H9 (cell line): ENCODE measurements at regions not wholly inside any gene's neighbourhood (a gene's known extent, or its start where the extent isn't known, plus 50 kb on each side); places are given as distances from the start of the nearest gene placed in this dataset.

ENCODE experiments used
- DNase-seq: peaks from one replicate; pipeline ENCODE4 v3.0.0-alpha.2; 2017
- H2AFZ ChIP-seq: one replicate; pipeline ENCODE4 v1.6.1; 2013; ENCODE audit warnings: mild to moderate bottlenecking, low read length, control low read depth, moderate library complexity
- H2AK5ac ChIP-seq: 2 replicates; pipeline ENCODE4 v1.6.1; 2013; ENCODE audit warnings: low read length, control low read depth, mixed read lengths; ENCODE audit not compliant: insufficient read length
- H2BK120ac ChIP-seq: one replicate; pipeline ENCODE4 v1.6.1; 2013; ENCODE audit warnings: low read depth, mild to moderate bottlenecking, low read length, control low read depth, inconsistent platforms; ENCODE audit not compliant: poor library complexity, severe bottlenecking
- H2BK12ac ChIP-seq: 2 replicates; pipeline ENCODE4 v1.6.1; 2013; ENCODE audit warnings: low read length, control low read depth, mixed read lengths, low read depth; ENCODE audit not compliant: insufficient read length
- H2BK15ac ChIP-seq: 2 replicates; pipeline ENCODE4 v1.6.1; 2013; ENCODE audit warnings: low read depth, low read length, control low read depth
- H2BK20ac ChIP-seq: one replicate; pipeline ENCODE4 v1.6.1; 2013; ENCODE audit warnings: low read depth, mild to moderate bottlenecking, low read length, control low read depth, inconsistent platforms; ENCODE audit not compliant: poor library complexity, severe bottlenecking
- H2BK5ac ChIP-seq: 2 replicates; pipeline ENCODE4 v1.6.1; 2013; ENCODE audit warnings: low read length, control low read depth, mixed read lengths; ENCODE audit not compliant: insufficient read length
- H3K14ac ChIP-seq: 2 replicates; pipeline ENCODE4 v1.6.1; 2013; ENCODE audit warnings: low read length, control low read depth; ENCODE audit not compliant: insufficient read depth
- H3K18ac ChIP-seq: 2 replicates; pipeline ENCODE4 v1.6.1; 2013; ENCODE audit warnings: low read depth, mild to moderate bottlenecking, mixed read lengths, low read length, control low read depth; ENCODE audit not compliant: insufficient read length
- H3K23ac ChIP-seq: 2 replicates; pipeline ENCODE4 v1.6.1; 2013; ENCODE audit warnings: low read length, control low read depth, mixed read lengths, low read depth; ENCODE audit not compliant: insufficient read length
- H3K23me2 ChIP-seq: 2 replicates; pipeline ENCODE4 v1.6.1; 2013; ENCODE audit warnings: low read depth, mild to moderate bottlenecking, mixed read lengths, low read length, control low read depth; ENCODE audit not compliant: insufficient read length, poor library complexity, severe bottlenecking
- H3K27ac ChIP-seq: 2 replicates; pipeline ENCODE4 v1.5.1; 2013; ENCODE audit warnings: low read length, control low read depth, mixed read lengths, low read depth; ENCODE audit not compliant: insufficient read length
- H3K27me3 ChIP-seq: 2 replicates; pipeline ENCODE4 v1.6.1; 2013; ENCODE audit warnings: low read length, control low read depth, inconsistent platforms; ENCODE audit not compliant: insufficient read depth
- H3K4ac ChIP-seq: 2 replicates; pipeline ENCODE4 v1.6.1; 2013; ENCODE audit warnings: low read depth, mild to moderate bottlenecking, control low read depth, inconsistent platforms, low read length, moderate library complexity
- H3K4me1 ChIP-seq: 2 replicates; pipeline ENCODE4 v1.6.1; 2013; ENCODE audit warnings: low read length, control low read depth, inconsistent platforms; ENCODE audit not compliant: insufficient read depth
- H3K4me2 ChIP-seq: 2 replicates; pipeline ENCODE4 v1.6.1; 2013; ENCODE audit warnings: low read length, control low read depth, mixed read lengths; ENCODE audit not compliant: insufficient read length, insufficient read depth
- H3K56ac ChIP-seq: 2 replicates; pipeline ENCODE4 v1.6.1; 2013; ENCODE audit warnings: low read depth, mild to moderate bottlenecking, mixed read lengths, low read length, control low read depth; ENCODE audit not compliant: insufficient read length
- H3K79me1 ChIP-seq: 2 replicates; pipeline ENCODE4 v1.6.1; 2013; ENCODE audit warnings: low read depth, mild to moderate bottlenecking, moderate library complexity, low read length, control low read depth, inconsistent platforms; ENCODE audit not compliant: insufficient read depth, poor library complexity, severe bottlenecking
- H3K79me2 ChIP-seq: 2 replicates; pipeline ENCODE4 v1.6.1; 2013; ENCODE audit warnings: low read length, control low read depth, inconsistent platforms; ENCODE audit not compliant: insufficient read depth
- H3K9ac ChIP-seq: 2 replicates; pipeline ENCODE4 v1.6.1; 2013; ENCODE audit warnings: low read length, control low read depth, mixed read lengths; ENCODE audit not compliant: insufficient read length; ENCODE audit errors: extremely low read depth
- H3K9me3 ChIP-seq: one replicate; pipeline ENCODE4 v1.6.1; 2013; ENCODE audit warnings: low read depth, low read length, inconsistent platforms; ENCODE audit not compliant: control insufficient read depth
- H3T11ph ChIP-seq: one replicate; pipeline ENCODE4 v1.6.1; 2013; ENCODE audit warnings: mild to moderate bottlenecking, low read length, control low read depth, inconsistent platforms
- H4K20me1 ChIP-seq: one replicate; pipeline ENCODE4 v1.6.1; 2013; ENCODE audit not compliant: control insufficient read depth, insufficient read length, insufficient read depth
- H4K5ac ChIP-seq: 2 replicates; pipeline ENCODE4 v1.6.1; 2013; ENCODE audit warnings: low read depth, mild to moderate bottlenecking, mixed read lengths, low read length, control low read depth; ENCODE audit not compliant: insufficient read length
- H4K8ac ChIP-seq: replicated peaks from 2 replicates; pipeline ENCODE4 v1.6.1; 2013; ENCODE audit warnings: low read length, control low read depth, mixed read lengths, low read depth; ENCODE audit not compliant: insufficient read length
- H4K91ac ChIP-seq: 2 replicates; pipeline ENCODE4 v1.6.1; 2013; ENCODE audit warnings: low read depth, mild to moderate bottlenecking, moderate library complexity, mixed read lengths, low read length, control low read depth; ENCODE audit not compliant: insufficient read length
- H3K27ac Mint-ChIP-seq, 3 experiments: 2 replicates in 2 of 3; 3 replicates in 1 of 3; pipeline ENCODE4 v1.8.0; 2020 to 2021; ENCODE audit warnings: mixed read lengths in 3 of 3, mild to moderate bottlenecking in 1 of 3, moderate library complexity in 1 of 3
- H3K27me3 Mint-ChIP-seq: 2 replicates; pipeline ENCODE4 v1.8.0; 2021; ENCODE audit warnings: low read depth, mild to moderate bottlenecking, moderate library complexity, mixed read lengths
- H3K36me3 Mint-ChIP-seq, 3 experiments: 2 replicates in 2 of 3; 3 replicates in 1 of 3; pipeline ENCODE4 v1.8.0; 2020 to 2021; ENCODE audit warnings: low read depth in 3 of 3, mixed read lengths in 3 of 3; ENCODE audit not compliant: insufficient read depth in 1 of 3
- H3K4me1 Mint-ChIP-seq, 2 experiments: 2 replicates each; pipeline ENCODE4 v1.8.0; 2020; ENCODE audit warnings: mixed read lengths in 2 of 2
- H3K4me3 Mint-ChIP-seq, 2 experiments: 2 replicates in 1 of 2; 3 replicates in 1 of 2; pipeline ENCODE4 v1.8.0; 2020 to 2021; ENCODE audit warnings: mild to moderate bottlenecking in 2 of 2, mixed read lengths in 2 of 2, moderate library complexity in 1 of 2
- H3K9me3 Mint-ChIP-seq, 2 experiments: 2 replicates in 1 of 2; 3 replicates in 1 of 2; pipeline ENCODE4 v1.8.0; 2020; ENCODE audit warnings: mild to moderate bottlenecking in 2 of 2, mixed read lengths in 2 of 2, moderate library complexity in 1 of 2
- CTCF ChIP-seq: fragments of 200-600 bp; sonication (generic); conservative IDR thresholded peaks from 3 replicates; pipeline ENCODE4 v1.8.0; 2021; ENCODE audit warnings: antibody characterized with exemption, mild to moderate bottlenecking
- WGBS: extraction: QIAGEN DNeasy Blood & Tissue Kit; methylation state at CpG from one replicate; pipeline ENCODE4 v1.1.7; 2013; ENCODE audit warnings: missing lambda C conversion rate, low lambda C conversion rate, mixed read lengths; ENCODE audit not compliant: insufficient read length; ENCODE audit errors: extremely low coverage; 5-methylcytosine and 5-hydroxymethylcytosine counted together

DNA sequence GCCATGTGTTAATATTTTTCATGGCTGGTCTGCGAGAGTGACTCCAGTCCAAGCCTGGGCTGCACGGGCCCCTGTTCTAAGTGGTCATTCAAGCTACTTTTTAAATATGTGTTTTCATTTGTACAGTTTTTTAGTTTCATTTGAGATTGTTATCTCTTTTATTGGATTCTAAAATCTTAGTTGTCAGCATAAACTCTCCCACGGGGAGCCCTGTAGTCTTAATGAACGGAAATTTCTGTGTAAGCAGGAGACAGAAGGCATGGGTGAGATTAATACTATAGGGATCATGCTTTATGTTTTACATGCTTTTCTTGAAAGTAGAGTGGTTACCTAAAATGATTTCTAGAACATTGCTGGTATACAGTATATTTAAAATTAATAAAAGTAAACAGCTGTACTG lies 373.1 kb upstream of the SLCO3A1 start:
- H3K23ac ChIP-seq, result no peak overlapping the region
- H3K79me2 ChIP-seq, result no peaks in the 10 kb centered on the region
- H4K5ac ChIP-seq, result no peak overlapping the region
- H2BK20ac ChIP-seq, result no peak overlapping the region
- H3K79me1 ChIP-seq, result no peaks in the 10 kb centered on the region
- H3T11ph ChIP-seq, result no peak overlapping the region
- Mint-ChIP-seq H3K36me3 (no peaks in the 10 kb centered on the region), H3K27me3 (no peaks in the 10 kb centered on the region; the same call in 1 of the 2 replicates), H3K9me3 (no peaks in the 10 kb centered on the region), H3K4me3 (no peak overlapping the region), H3K27ac (no peak overlapping the region), H3K4me1 (peaks cover 12 to 13% of the 10 kb centered on the region in 2 experiments)
- TF ChIP-seq CTCF, result no peak
- no peak overlapping the region for H3K9ac ChIP-seq
- H3K27ac ChIP-seq, result no peak overlapping the region
- H2BK120ac ChIP-seq, result no peak overlapping the region
- H3K56ac ChIP-seq, result no peak overlapping the region
- H4K20me1 ChIP-seq, result no peaks in the 10 kb centered on the region
- H2BK12ac ChIP-seq, result no peak overlapping the region
- H2AFZ ChIP-seq, result no peak overlapping the region
- H2BK5ac ChIP-seq, result no peak overlapping the region
- H3K9me3 ChIP-seq, result no peaks in the 10 kb centered on the region
- H4K91ac ChIP-seq, result no peak overlapping the region
- H2AK5ac ChIP-seq, result no peak overlapping the region
- H3K4ac ChIP-seq, result no peak overlapping the region
- no peaks in the 10 kb centered on the region for H3K23me2 ChIP-seq
- no CpG with 5 or more reads among the region's 4 CpGs for WGBS
- DNase-seq, result no peak
- no peak overlapping the region for H4K8ac ChIP-seq
- H3K4me1 ChIP-seq, result no peaks in the 10 kb centered on the region
- H3K27me3 ChIP-seq, result no peaks in the 10 kb centered on the region
- no peak overlapping the region for H3K18ac ChIP-seq
- no peak overlapping the region for H3K14ac ChIP-seq
- H3K4me2 ChIP-seq, result no peak overlapping the region
- no peak overlapping the region for H2BK15ac ChIP-seq
